Anterior cingulate cortex (tissue), 58 donors: ENCODE measurements at regions not wholly inside any gene's neighbourhood (a gene's known extent, or its start where the extent isn't known, plus 50 kb on each side); places are given as distances from the start of the nearest gene placed in this dataset.

Source experiments
- DNase-seq, 58 donors: peaks; one replicate each; lab custom pipeline; 2025; lab: John Stamatoyannopoulos, UW

- no peak for DNase-seq
Measured at GRCh38 chr5:88489364-88489763, 220.7 kb upstream of the TMEM161B start.

- peak in 3 of 58 donors; percentile 3 to 51 (median 25) for DNase-seq
Measured at GRCh38 chr5:88488561-88488960, 219.9 kb upstream of the TMEM161B start.

- DNase-seq, result no peak
Measured at GRCh38 chr5:88488130-88488529, 219.5 kb upstream of the TMEM161B start.

GRCh38 chr5:88487066-88487465, 218.4 kb upstream of the TMEM161B start:
- DNase-seq, result no peak

GRCh38 chr5:88486431-88486830, 217.8 kb upstream of the TMEM161B start:
- no peak for DNase-seq

GRCh38 chr5:88485531-88485930, 216.9 kb upstream of the TMEM161B start:
- DNase-seq, result no peak

- peak in 1 of 58 donors; percentile 28 for DNase-seq
Measured at GRCh38 chr5:88483964-88484672, 215.5 kb upstream of the TMEM161B start.

- DNase-seq, result peak in 3 of 58 donors; percentile 2 to 36 (median 8)
Measured at GRCh38 chr5:88480801-88481499, 212.3 kb upstream of the TMEM161B start.

GRCh38 chr5:88480245-88480644, 211.6 kb upstream of the TMEM161B start:
- peak in 4 of 58 donors; percentile 16 to 32 (median 27) for DNase-seq

GRCh38 chr5:88474574-88474973, 205.9 kb upstream of the TMEM161B start:
- peak in 1 of 58 donors; percentile 39 for DNase-seq

GRCh38 chr5:88470745-88471144, 202.1 kb upstream of the TMEM161B start:
- no peak for DNase-seq

- no peak for DNase-seq
Measured at GRCh38 chr5:88459971-88460370, 191.3 kb upstream of the TMEM161B start.

GRCh38 chr5:88452820-88453219, 184.2 kb upstream of the TMEM161B start:
- no peak for DNase-seq

GRCh38 chr5:88450239-88450638, 181.6 kb upstream of the TMEM161B start:
- no peak for DNase-seq

- DNase-seq, result peak in 2 of 58 donors; percentile 0 to 4
Measured at GRCh38 chr5:88438006-88438405, 169.4 kb upstream of the TMEM161B start.

- DNase-seq, result no peak
Measured at GRCh38 chr5:88436290-88436689, 167.6 kb upstream of the TMEM161B start.

- no peak for DNase-seq
Measured at GRCh38 chr5:88428633-88429032, 160.0 kb upstream of the TMEM161B start.

GRCh38 chr5:88426441-88426840, 157.8 kb upstream of the TMEM161B start:
- DNase-seq, result no peak

GRCh38 chr5:88425124-88425523, 156.5 kb upstream of the TMEM161B start:
- DNase-seq, result no peak

- no peak for DNase-seq
Measured at GRCh38 chr5:88419931-88420330, 151.3 kb upstream of the TMEM161B start.

GRCh38 chr5:88407341-88407740, 138.7 kb upstream of the TMEM161B start:
- DNase-seq, result no peak

- DNase-seq, result no peak
Measured at GRCh38 chr5:88405783-88406182, 137.1 kb upstream of the TMEM161B start.
